ENCODE measurements at regions not wholly inside any gene's neighbourhood (a gene's known extent, or its start where the extent isn't known, plus 50 kb on each side); places are given as distances from the start of the nearest gene placed in this dataset.

GRCh38 chr20:53834062-53834442 is 236.3 kb downstream of the BCAS1 start:
- DNase-seq (ENCODE audit: low spot score), result no peak
- no peak for TF ChIP-seq CTCF (IDR thresholded peaks at IDR 0.05; ENCODE audit: extremely low read depth, insufficient read depth, missing control alignments)
- in situ Hi-C loops (cut with MboI; ENCODE audit: low pct_unique_long_range_greater_than_20kb, low sequenced_read_pairs, unreplicated experiment), result no loop called here

DNA sequence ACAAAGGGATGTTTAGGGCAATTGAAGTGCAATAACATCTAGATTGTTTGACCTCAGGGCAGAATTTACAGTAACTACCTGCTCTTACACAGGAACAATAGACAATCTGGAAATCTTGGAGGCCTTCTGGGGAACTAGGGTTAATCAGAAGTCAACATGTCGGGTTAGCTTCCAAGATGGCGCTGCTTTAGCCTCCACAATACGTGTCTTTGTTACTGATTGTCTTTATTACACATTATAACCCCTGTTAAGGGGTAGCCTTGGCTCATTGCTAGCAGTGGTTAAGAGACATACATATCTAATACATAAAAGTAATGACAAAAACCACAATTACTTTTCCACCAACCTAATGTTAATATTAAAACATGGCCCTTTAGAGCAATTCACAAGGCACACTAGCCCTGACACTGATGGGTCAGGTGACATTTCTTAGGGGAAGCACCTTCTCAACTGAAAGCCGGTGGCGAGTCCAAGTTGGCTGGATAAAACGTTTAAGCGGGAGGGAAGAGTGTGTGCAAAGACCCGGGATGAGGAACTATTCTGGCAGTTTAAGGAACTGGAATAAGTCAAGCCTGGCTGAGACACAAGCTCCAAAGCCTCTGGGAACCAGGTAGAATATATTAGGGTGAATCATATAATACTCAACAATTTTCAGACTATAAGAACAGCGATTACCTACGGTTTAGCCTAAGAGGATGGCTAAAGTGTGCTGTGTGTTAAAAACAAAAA is 236.9 kb downstream of the BCAS1 start:
- no peak for DNase-seq (ENCODE audit: low spot score)
- TF ChIP-seq CTCF (IDR thresholded peaks at IDR 0.05; ENCODE audit: extremely low read depth, insufficient read depth, missing control alignments), result no peak
- in situ Hi-C loops (cut with MboI; ENCODE audit: low pct_unique_long_range_greater_than_20kb, low sequenced_read_pairs, unreplicated experiment), result no loop called here

DNA sequence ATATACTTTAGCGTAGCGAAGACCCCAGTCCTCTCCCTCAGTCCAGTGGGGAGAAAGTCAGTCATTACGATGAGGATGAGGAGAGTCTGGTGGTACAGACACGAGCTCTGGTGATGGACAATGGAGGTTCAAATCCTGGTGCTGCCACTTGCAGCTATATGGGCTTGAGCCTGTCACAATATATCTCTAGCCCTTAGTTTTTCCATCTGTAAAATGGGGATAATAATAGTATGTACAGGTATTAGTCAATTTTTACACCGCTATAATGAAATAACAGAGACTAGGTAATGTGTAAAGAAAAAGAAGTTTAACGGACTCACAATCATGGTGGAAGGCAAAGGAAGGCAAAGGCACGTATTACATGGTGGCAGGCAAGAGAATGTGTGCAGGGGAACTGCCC is 237.9 kb downstream of the BCAS1 start:
- no peak for DNase-seq (ENCODE audit: low spot score)
- in situ Hi-C loops (cut with MboI; ENCODE audit: low pct_unique_long_range_greater_than_20kb, low sequenced_read_pairs, unreplicated experiment), result no loop called here
- TF ChIP-seq CTCF (IDR thresholded peaks at IDR 0.05; ENCODE audit: extremely low read depth, insufficient read depth, missing control alignments), result no peak

GRCh38 chr20:53831812-53832211 is 238.2 kb upstream of the ZNF217 start:
- no peak for DNase-seq (ENCODE audit: low spot score)
- TF ChIP-seq CTCF (IDR thresholded peaks at IDR 0.05; ENCODE audit: extremely low read depth, insufficient read depth, missing control alignments), result no peak
- in situ Hi-C loops (cut with MboI; ENCODE audit: low pct_unique_long_range_greater_than_20kb, low sequenced_read_pairs, unreplicated experiment), result no loop called here

- DNase-seq (ENCODE audit: low spot score), result no peak
- TF ChIP-seq CTCF (IDR thresholded peaks at IDR 0.05; ENCODE audit: extremely low read depth, insufficient read depth, missing control alignments), result no peak
- in situ Hi-C loops (cut with MboI; ENCODE audit: low pct_unique_long_range_greater_than_20kb, low sequenced_read_pairs, unreplicated experiment), result no loop called here
These were observed 237.6 kb upstream of the ZNF217 start for GRCh38 chr20:53831228-53831627.

GRCh38 chr20:53829724-53830521 is 236.3 kb upstream of the ZNF217 start:
- in situ Hi-C loops (cut with MboI; ENCODE audit: low pct_unique_long_range_greater_than_20kb, low sequenced_read_pairs, unreplicated experiment), result no loop called here
- DNase-seq (ENCODE audit: low spot score), result no peak
- no peak for TF ChIP-seq CTCF (IDR thresholded peaks at IDR 0.05; ENCODE audit: extremely low read depth, insufficient read depth, missing control alignments)
